H1 (cell line): ENCODE measurements at regions not wholly inside any gene's neighbourhood (a gene's known extent, or its start where the extent isn't known, plus 50 kb on each side); places are given as distances from the start of the nearest gene placed in this dataset.

Experiments used
- CTCF ChIA-PET: fragments of 300-600 bp; sonication (Branson Sonifier 250); formaldehyde crosslinking; loops from one replicate; lab custom pipeline; 2021; ENCODE audit not compliant: partially characterized antibody; lab: Charles Lee
- POLR2A ChIA-PET: fragments of 300-600 bp; sonication (Branson Sonifier 250); formaldehyde crosslinking; loops from one replicate; lab custom pipeline; 2021; ENCODE audit warnings: inconsistent platforms; ENCODE audit not compliant: partially characterized antibody; lab: Charles Lee
- DNase-seq, 2 experiments: peaks; one replicate each; pipeline versions ENCODE4 v3.0.0 to v3.0.0-alpha.2; 2010 to 2022; ENCODE audit warnings: low spot score in 2 of 2, low read depth in 1 of 2, mixed read lengths in 1 of 2
- FAIRE-seq: peaks from 2 replicates; lab custom pipeline; 2011; peaks lifted over from hg19 to GRCh38; lab: Jason Lieb, UNC
- H2AFZ ChIP-seq: 2 replicates; pipeline ENCODE4 v1.8.1; 2012; ENCODE audit warnings: low read length, inconsistent platforms
- H2AK5ac ChIP-seq: 2 replicates; pipeline ENCODE4 v1.6.1; 2013; ENCODE audit warnings: low read depth, low read length
- H2BK120ac ChIP-seq: replicated peaks from 2 replicates; pipeline ENCODE3; 2013; ENCODE audit warnings: low read depth, low read length, inconsistent platforms
- H2BK12ac ChIP-seq: 2 replicates; pipeline ENCODE4 v1.6.1; 2013; ENCODE audit warnings: low read depth, low read length
- H2BK15ac ChIP-seq: 2 replicates; pipeline ENCODE4 v1.6.1; 2013; ENCODE audit warnings: low read length
- H2BK20ac ChIP-seq: 2 replicates; pipeline ENCODE4 v1.6.1; 2013; ENCODE audit warnings: low read length
- H2BK5ac ChIP-seq: 2 replicates; pipeline ENCODE4 v1.6.1; 2013; ENCODE audit warnings: low read depth, low read length
- H3K14ac ChIP-seq: 2 replicates; pipeline ENCODE4 v1.6.1; 2013; ENCODE audit warnings: inconsistent platforms; ENCODE audit not compliant: insufficient read length
- H3K18ac ChIP-seq: 2 replicates; pipeline ENCODE4 v1.6.1; 2013; ENCODE audit warnings: low read length; ENCODE audit errors: extremely low read depth
- H3K23ac ChIP-seq: 2 replicates; pipeline ENCODE4 v1.6.1; 2013; ENCODE audit warnings: inconsistent platforms; ENCODE audit not compliant: insufficient read length
- H3K23me2 ChIP-seq: 2 replicates; pipeline ENCODE4 v1.6.1; 2013; ENCODE audit warnings: low read depth, low read length
- H3K27ac ChIP-seq: 2 replicates; pipeline ENCODE4 v1.6.1; 2011; ENCODE audit warnings: low read depth, low read length, inconsistent platforms
- H3K27me3 ChIP-seq, 4 experiments: replicated peaks in 1 of 4; 1 replicate in 1 of 4; 2 replicates in 3 of 4; pipeline versions ENCODE4 v1.6.1 to v1.8.1; 2011 to 2013; ENCODE audit warnings: low read length in 3 of 4, mild to moderate bottlenecking in 3 of 4, inconsistent platforms in 2 of 4, mixed read lengths in 2 of 4, moderate library complexity in 1 of 4; ENCODE audit not compliant: control insufficient read depth in 3 of 4, insufficient read depth in 3 of 4; ENCODE audit errors: extremely low read depth in 1 of 4
- H3K36me3 ChIP-seq, 4 experiments: 2 replicates each; pipeline versions ENCODE4 v1.6.1 to v1.8.1; 2011 to 2013; ENCODE audit warnings: mild to moderate bottlenecking in 4 of 4, low read length in 3 of 4, moderate library complexity in 2 of 4, control low read depth in 1 of 4, inconsistent platforms in 1 of 4; ENCODE audit not compliant: insufficient read depth in 4 of 4, control insufficient read depth in 2 of 4
- H3K4ac ChIP-seq: replicated peaks from 2 replicates; pipeline ENCODE3; 2013; ENCODE audit warnings: low read length, low read depth, mixed read lengths, inconsistent platforms; ENCODE audit not compliant: insufficient read length
- H3K4me1 ChIP-seq, 4 experiments: replicated peaks in 1 of 4; 1 replicate in 1 of 4; 2 replicates in 3 of 4; pipeline versions ENCODE4 v1.6.1 to v1.8.1; 2011 to 2013; ENCODE audit warnings: low read length in 3 of 4, inconsistent platforms in 2 of 4, mixed read lengths in 1 of 4; ENCODE audit not compliant: insufficient read depth in 4 of 4, control insufficient read depth in 3 of 4
- H3K4me2 ChIP-seq, 2 experiments: 2 replicates each; pipeline versions ENCODE4 v1.6.1 to v1.8.1; 2011 to 2013; ENCODE audit warnings: low read depth in 2 of 2, low read length in 2 of 2, control low read depth in 1 of 2, inconsistent platforms in 1 of 2, mild to moderate bottlenecking in 1 of 2; ENCODE audit not compliant: insufficient read depth in 1 of 2
- H3K4me3 ChIP-seq, 4 experiments: fragments of 200-600, 300-600 bp in 1 of 4; sonication (generic), shearing (Covaris generic), sonication (Bioruptor Twin) in 1 of 4; 2 replicates each; pipeline versions ENCODE4 v1.5.1 to v1.8.1; 2011 to 2016; ENCODE audit warnings: low read length in 4 of 4, low read depth in 3 of 4, control low read depth in 2 of 4, inconsistent platforms in 2 of 4, mild to moderate bottlenecking in 2 of 4, mixed read lengths in 1 of 4, moderate library complexity in 1 of 4; ENCODE audit not compliant: insufficient read depth in 2 of 4; ENCODE audit errors: extremely low read depth in 1 of 4
- H3K56ac ChIP-seq: replicated peaks from 2 replicates; pipeline ENCODE3; 2013; ENCODE audit warnings: low read depth, mild to moderate bottlenecking, mixed read lengths, low read length, inconsistent platforms; ENCODE audit not compliant: insufficient read length
- H3K79me1 ChIP-seq: 2 replicates; pipeline ENCODE4 v1.6.1; 2013; ENCODE audit warnings: low read depth, low read length, control low read depth
- H3K79me2 ChIP-seq, 2 experiments: 2 replicates each; pipeline versions ENCODE4 v1.6.1 to v1.8.1; 2012 to 2013; ENCODE audit warnings: low read length in 2 of 2, mild to moderate bottlenecking in 2 of 2, inconsistent platforms in 1 of 2; ENCODE audit not compliant: insufficient read depth in 2 of 2, control insufficient read depth in 1 of 2
- H3K9ac ChIP-seq, 4 experiments: replicated peaks in 1 of 4; 1 replicate in 1 of 4; 2 replicates in 3 of 4; pipeline versions ENCODE4 v1.6.1 to v1.8.1; 2011 to 2013; ENCODE audit warnings: low read depth in 3 of 4, low read length in 3 of 4, control low read depth in 2 of 4, mild to moderate bottlenecking in 2 of 4, moderate library complexity in 2 of 4, inconsistent platforms in 1 of 4; ENCODE audit errors: extremely low read depth in 1 of 4
- H3K9me3 ChIP-seq, 2 experiments: 2 replicates each; pipeline versions ENCODE4 v1.6.1 to v1.8.1; 2012 to 2013; ENCODE audit warnings: mild to moderate bottlenecking in 2 of 2, moderate library complexity in 2 of 2, control low read depth in 1 of 2, inconsistent platforms in 1 of 2, low read depth in 1 of 2, low read length in 1 of 2, mixed read lengths in 1 of 2; ENCODE audit not compliant: insufficient read depth in 2 of 2
- H4K20me1 ChIP-seq, 2 experiments: replicated peaks in 1 of 2; 2 replicates each; pipeline versions ENCODE3 to v1.8.1; 2011 to 2013; ENCODE audit warnings: inconsistent platforms in 2 of 2, low read length in 2 of 2, mild to moderate bottlenecking in 1 of 2; ENCODE audit not compliant: insufficient read depth in 2 of 2, control insufficient read depth in 1 of 2
- H4K5ac ChIP-seq: 2 replicates; pipeline ENCODE4 v1.6.1; 2013; ENCODE audit warnings: low read length, low read depth, mixed read lengths, inconsistent platforms; ENCODE audit not compliant: insufficient read length
- H4K8ac ChIP-seq: 2 replicates; pipeline ENCODE4 v1.8.0; 2013; ENCODE audit warnings: mild to moderate bottlenecking, moderate library complexity, low read length, inconsistent platforms; ENCODE audit not compliant: insufficient read depth; ENCODE audit errors: extremely low read depth
- H4K91ac ChIP-seq: replicated peaks from 2 replicates; pipeline ENCODE3; 2013; ENCODE audit warnings: low read length, mixed read lengths, inconsistent platforms; ENCODE audit not compliant: insufficient read length
- WGBS, 2 experiments: shearing (Covaris generic) in 1 of 2; methylation state at CpG; one replicate each; pipeline versions ENCODE4 v1.1.6 to v1.1.7; 2013 to 2015; ENCODE audit warnings: low lambda C conversion rate in 2 of 2, mixed read lengths in 2 of 2, inconsistent platforms in 1 of 2, low coverage in 1 of 2, missing lambda C conversion rate in 1 of 2; ENCODE audit not compliant: insufficient replicate concordance in 2 of 2, insufficient coverage in 1 of 2, insufficient read length in 1 of 2; ENCODE audit errors: extremely low coverage in 1 of 2, missing lambda C conversion rate in 1 of 2; 5-methylcytosine and 5-hydroxymethylcytosine counted together
- TF ChIP-seq, protein P1 (sequence below): IDR thresholded peaks from 2 replicates; pipeline ENCODE4 v1.6.1; 2011; ENCODE audit warnings: low read depth, mild to moderate bottlenecking, low read length; ENCODE audit not compliant: insufficient read depth

DNA sequence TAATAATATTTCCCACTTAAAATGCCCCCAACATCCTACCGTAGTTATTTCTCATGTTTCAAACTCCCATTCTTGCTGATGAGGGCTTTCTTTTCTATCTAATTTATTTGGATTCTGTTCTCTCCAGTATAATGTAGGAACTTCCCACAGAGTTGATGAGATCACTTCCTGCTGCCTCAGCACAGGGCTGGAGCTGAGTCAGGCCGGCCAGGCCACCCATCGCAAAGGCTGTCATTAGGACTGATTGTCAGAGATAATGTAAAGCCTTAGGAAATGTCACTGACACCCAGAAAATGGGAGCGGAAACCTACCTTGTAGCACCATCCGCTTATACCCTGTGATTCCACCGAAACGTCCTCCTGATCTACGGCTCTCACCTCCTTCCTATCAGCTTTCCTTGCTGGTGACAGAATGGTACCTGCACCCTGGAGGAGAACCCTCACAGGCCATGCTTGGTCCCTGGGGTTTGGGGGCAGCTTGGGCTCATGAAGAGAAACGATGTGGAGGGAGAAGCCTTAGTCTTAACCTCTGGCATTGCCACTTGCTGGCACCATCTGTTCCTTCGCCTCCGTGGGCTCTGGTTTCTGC, 672.8 kb upstream of the ID2 start:
- Histone ChIP-seq H3K23me2 (no peaks in the 10 kb centered on the region), H3K79me2 (no peaks in the 10 kb centered on the region), H3K4me2 (no peak overlapping the region), H2BK120ac (no peak overlapping the region), H3K14ac (no peak overlapping the region), H3K4me3 (no peak overlapping the region), H3K56ac (no peak overlapping the region), H2AK5ac (no peak overlapping the region), H3K4me1 (no peaks in the 10 kb centered on the region), H4K91ac (no peak overlapping the region), H3K79me1 (no peaks in the 10 kb centered on the region), H3K18ac (0 out of 2 replicates have a peak overlapping the region, but pooled peaks have one; percentile 9), H2AFZ (0 out of 2 replicates have a peak overlapping the region, but pooled peaks have one; percentile 0), H4K20me1 (no peaks in the 10 kb centered on the region), H2BK15ac (no peak overlapping the region), H3K27ac (no peak overlapping the region), H3K23ac (no peak overlapping the region), H3K9me3 (no peaks in the 10 kb centered on the region; a peak in 1 of 4 replicates), H4K5ac (no peak overlapping the region), H2BK5ac (no peak overlapping the region), H2BK20ac (no peak overlapping the region), H3K9ac (no peak overlapping the region), H3K4ac (no peak overlapping the region), H3K27me3 (no peaks in the 10 kb centered on the region; a peak in 1 of 7 replicates), H3K36me3 (no peaks in the 10 kb centered on the region), H2BK12ac (peak overlapping the region; percentile 41; the same call in 1 of the 2 replicates), H4K8ac (no peak overlapping the region; the same call in 1 of the 2 replicates)
- TF ChIP-seq, protein P1, sequence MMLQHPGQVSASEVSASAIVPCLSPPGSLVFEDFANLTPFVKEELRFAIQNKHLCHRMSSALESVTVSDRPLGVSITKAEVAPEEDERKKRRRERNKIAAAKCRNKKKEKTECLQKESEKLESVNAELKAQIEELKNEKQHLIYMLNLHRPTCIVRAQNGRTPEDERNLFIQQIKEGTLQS, result no peak
- ChIA-PET POLR2A (no interaction called here), CTCF (interaction anchor here (0.6 to 1.2 kb wide), 2 partner anchors 18 to 687 kb away, joined by 3 to 4 read pairs; no protein-coding TSS in a partner anchor)
- WGBS, 2 experiments, result 90% methylated on average over 11 of the region's 11 CpGs; no CpG with 5 or more reads in 1 of the 2 experiments
- FAIRE-seq (no peak), DNase-seq (peak in 1 of 2 experiments; percentile 16)
